ENCODE measurements at regions not wholly inside any gene's neighbourhood (a gene's known extent, or its start where the extent isn't known, plus 50 kb on each side); places are given as distances from the start of the nearest gene placed in this dataset.

GRCh38 chr2:8614646-8615045 lies 67.2 kb upstream of the ID2 start:
- TF ChIP-seq POLR2A (IDR thresholded peaks at IDR 0.05) = no peak
- TF ChIP-seq, protein P1, sequence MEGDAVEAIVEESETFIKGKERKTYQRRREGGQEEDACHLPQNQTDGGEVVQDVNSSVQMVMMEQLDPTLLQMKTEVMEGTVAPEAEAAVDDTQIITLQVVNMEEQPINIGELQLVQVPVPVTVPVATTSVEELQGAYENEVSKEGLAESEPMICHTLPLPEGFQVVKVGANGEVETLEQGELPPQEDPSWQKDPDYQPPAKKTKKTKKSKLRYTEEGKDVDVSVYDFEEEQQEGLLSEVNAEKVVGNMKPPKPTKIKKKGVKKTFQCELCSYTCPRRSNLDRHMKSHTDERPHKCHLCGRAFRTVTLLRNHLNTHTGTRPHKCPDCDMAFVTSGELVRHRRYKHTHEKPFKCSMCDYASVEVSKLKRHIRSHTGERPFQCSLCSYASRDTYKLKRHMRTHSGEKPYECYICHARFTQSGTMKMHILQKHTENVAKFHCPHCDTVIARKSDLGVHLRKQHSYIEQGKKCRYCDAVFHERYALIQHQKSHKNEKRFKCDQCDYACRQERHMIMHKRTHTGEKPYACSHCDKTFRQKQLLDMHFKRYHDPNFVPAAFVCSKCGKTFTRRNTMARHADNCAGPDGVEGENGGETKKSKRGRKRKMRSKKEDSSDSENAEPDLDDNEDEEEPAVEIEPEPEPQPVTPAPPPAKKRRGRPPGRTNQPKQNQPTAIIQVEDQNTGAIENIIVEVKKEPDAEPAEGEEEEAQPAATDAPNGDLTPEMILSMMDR (IDR thresholded peaks at IDR 0.05) = no peak
- TF ChIP-seq POLR2AphosphoS5 (IDR thresholded peaks at IDR 0.05) = no peak
